ENCODE measurements at regions not wholly inside any gene's neighbourhood (a gene's known extent, or its start where the extent isn't known, plus 50 kb on each side); places are given as distances from the start of the nearest gene placed in this dataset.

DNA sequence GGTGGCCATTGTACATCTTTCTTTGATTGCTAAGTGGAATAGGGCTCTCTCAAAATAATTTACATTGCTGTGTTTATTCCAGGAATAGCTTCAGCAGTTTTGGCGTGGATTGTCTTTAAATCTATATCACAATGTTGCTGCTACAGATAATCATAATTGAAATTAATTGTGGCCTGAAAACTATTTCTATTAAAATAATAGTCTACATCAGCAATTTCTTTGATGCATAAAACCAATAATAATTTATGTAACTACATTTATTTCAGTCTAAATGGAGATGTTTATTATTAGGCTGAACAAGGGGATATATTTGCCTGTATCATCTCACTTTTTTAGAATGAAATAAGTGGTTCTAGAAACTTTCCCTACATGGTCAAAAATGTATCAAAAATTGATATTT is 456.0 kb upstream of the CTNND2 start:
- no peak for DNase-seq
- Mint-ChIP-seq H3K4me1 (no peaks in the 10 kb centered on the region), H3K4me3 (no peak overlapping the region), H3K36me3 (no peaks in the 10 kb centered on the region), H3K9me3 (peaks cover 3 to 29% (median 7%) of the 10 kb centered on the region in 5 donors), H3K27ac (no peak overlapping the region), H3K27me3 (peaks cover 0 to 1% of the 10 kb centered on the region in 2 donors)
- Histone ChIP-seq H3K36me3 (ENCODE audit: insufficient read depth, low read length) (no peaks in the 10 kb centered on the region), H3K27me3 (ENCODE audit: insufficient read depth, low read length, poor library complexity, severe bottlenecking) (no peaks in the 10 kb centered on the region), H3K27ac (ENCODE audit: low read depth, low read length) (no peak overlapping the region), H3K4me3 (ENCODE audit: low read length) (no peak overlapping the region), H3K4me1 (ENCODE audit: insufficient read depth, low read length) (no peaks in the 10 kb centered on the region), H3K9me3 (ENCODE audit: low read length) (no peaks in the 10 kb centered on the region)
- ChIA-PET CTCF (no interaction called here), POLR2A (no interaction called here)

DNA sequence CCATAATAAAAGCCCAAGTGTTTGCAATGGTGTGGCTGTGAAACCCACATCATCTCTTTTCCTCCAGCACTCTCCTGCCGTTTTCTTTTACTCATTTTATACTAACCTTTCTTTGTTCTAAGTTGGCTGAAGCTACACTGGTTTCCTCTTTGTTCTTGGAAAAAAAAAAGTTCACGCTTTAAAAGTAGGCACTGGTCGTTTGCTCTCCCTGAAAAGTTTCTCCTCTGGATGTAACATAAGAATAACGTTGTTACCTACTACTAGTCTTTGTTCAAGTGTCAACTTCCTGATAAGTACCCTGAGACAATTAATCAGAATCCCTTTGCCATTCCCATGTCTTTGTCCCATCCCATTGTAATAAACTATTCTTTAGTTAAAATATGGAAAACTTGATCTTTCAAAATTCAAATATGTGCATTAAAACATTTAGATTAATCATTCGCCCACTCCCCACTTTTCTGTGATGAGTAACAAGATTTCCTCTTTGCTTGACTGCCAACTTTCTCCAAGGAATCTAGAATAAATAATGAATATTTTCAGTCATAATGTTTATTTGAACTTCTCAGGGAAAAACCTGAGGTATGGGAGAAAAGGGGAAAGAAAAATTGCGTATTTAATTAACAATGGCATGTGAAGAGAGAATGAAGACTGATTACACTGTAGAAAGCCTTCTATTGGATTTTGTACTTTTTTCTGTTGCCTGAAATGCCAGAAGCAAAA is 454.3 kb upstream of the CTNND2 start:
- H3K36me3 ChIP-seq (ENCODE audit: insufficient read depth, low read length): no peaks in the 10 kb centered on the region
- H3K4me3 ChIP-seq (ENCODE audit: low read length): no peak overlapping the region
- no peaks in the 10 kb centered on the region for H3K4me1 ChIP-seq (ENCODE audit: insufficient read depth, low read length)
- H3K27ac Mint-ChIP-seq: no peak overlapping the region
- no peaks in the 10 kb centered on the region for H3K9me3 ChIP-seq (ENCODE audit: low read length)
- peaks cover 0 to 1% of the 10 kb centered on the region in 2 donors for H3K27me3 Mint-ChIP-seq
- H3K9me3 Mint-ChIP-seq: peaks cover 3 to 29% (median 7%) of the 10 kb centered on the region in 5 donors
- H3K4me1 Mint-ChIP-seq: no peaks in the 10 kb centered on the region
- H3K4me3 Mint-ChIP-seq: no peak overlapping the region
- no peak overlapping the region for H3K27ac ChIP-seq (ENCODE audit: low read depth, low read length)
- ChIA-PET CTCF (no interaction called here), POLR2A (no interaction called here)
- no peak for DNase-seq
- H3K27me3 ChIP-seq (ENCODE audit: insufficient read depth, low read length, poor library complexity, severe bottlenecking): no peaks in the 10 kb centered on the region
- no peaks in the 10 kb centered on the region for H3K36me3 Mint-ChIP-seq

DNA sequence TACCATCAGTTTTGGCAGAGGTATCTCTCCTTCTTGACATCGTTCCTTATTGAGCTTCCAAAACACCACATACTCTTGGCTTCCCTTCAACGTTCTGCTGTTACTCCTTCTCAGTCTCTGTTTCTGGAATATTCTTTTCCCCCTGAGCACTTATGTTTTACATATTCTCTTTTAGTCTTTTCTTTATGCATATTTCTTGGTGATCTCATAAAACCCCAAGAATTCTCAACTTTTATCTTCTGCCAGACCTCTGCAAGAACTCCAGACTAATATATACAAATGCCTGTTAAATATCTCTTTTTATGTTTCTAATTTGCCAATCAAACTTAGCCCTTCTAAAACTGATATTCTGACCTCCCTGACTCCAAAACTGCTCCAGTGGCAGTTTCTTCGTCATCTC is 453.4 kb upstream of the CTNND2 start:
- Mint-ChIP-seq H3K27ac (no peak overlapping the region), H3K9me3 (peaks cover 3 to 25% (median 5%) of the 10 kb centered on the region in 5 donors), H3K36me3 (no peaks in the 10 kb centered on the region), H3K27me3 (peaks cover 0 to 1% of the 10 kb centered on the region in 2 donors), H3K4me1 (no peaks in the 10 kb centered on the region), H3K4me3 (no peak overlapping the region)
- no peak overlapping the region for H3K27ac ChIP-seq (ENCODE audit: low read depth, low read length)
- CTCF ChIA-PET: no interaction called here
- H3K4me3 ChIP-seq (ENCODE audit: low read length): no peak overlapping the region
- no peaks in the 10 kb centered on the region for H3K27me3 ChIP-seq (ENCODE audit: insufficient read depth, low read length, poor library complexity, severe bottlenecking)
- no peak for DNase-seq
- H3K9me3 ChIP-seq (ENCODE audit: low read length): no peaks in the 10 kb centered on the region
- H3K36me3 ChIP-seq (ENCODE audit: insufficient read depth, low read length): no peaks in the 10 kb centered on the region
- POLR2A ChIA-PET: no interaction called here
- H3K4me1 ChIP-seq (ENCODE audit: insufficient read depth, low read length): no peaks in the 10 kb centered on the region

DNA sequence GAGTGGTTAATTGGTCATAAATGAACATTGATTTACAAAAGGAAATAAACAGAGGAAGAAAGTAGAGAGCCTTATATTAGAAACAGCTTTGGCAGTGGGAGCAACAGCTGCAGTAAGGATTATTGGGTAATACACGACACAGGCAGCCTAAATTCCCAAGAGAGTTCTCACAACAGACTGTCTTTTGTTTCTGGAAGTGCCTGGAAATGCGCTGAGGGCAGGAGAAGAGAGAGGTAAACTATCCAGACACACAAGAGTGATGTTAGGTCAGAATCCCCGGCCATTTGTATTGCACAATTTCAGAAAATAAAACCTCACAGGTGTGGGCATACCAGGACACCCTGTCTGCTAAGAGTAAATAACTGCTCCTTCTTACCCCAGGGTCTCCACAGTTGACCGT is 450.4 kb upstream of the CTNND2 start:
- H3K4me3 ChIP-seq (ENCODE audit: low read length): no peak overlapping the region
- peaks cover 0 to 1% of the 10 kb centered on the region in 2 donors for H3K27me3 Mint-ChIP-seq
- POLR2A ChIA-PET: no interaction called here
- no peaks in the 10 kb centered on the region for H3K36me3 Mint-ChIP-seq
- peaks cover 0 to 25% (median 7%) of the 10 kb centered on the region in 5 donors for H3K9me3 Mint-ChIP-seq
- H3K27ac Mint-ChIP-seq: no peak overlapping the region
- H3K27me3 ChIP-seq (ENCODE audit: insufficient read depth, low read length, poor library complexity, severe bottlenecking): no peaks in the 10 kb centered on the region
- H3K4me3 Mint-ChIP-seq: no peak overlapping the region
- H3K36me3 ChIP-seq (ENCODE audit: insufficient read depth, low read length): no peaks in the 10 kb centered on the region
- no peaks in the 10 kb centered on the region for H3K4me1 Mint-ChIP-seq
- no peak for DNase-seq
- CTCF ChIA-PET: no interaction called here
- no peaks in the 10 kb centered on the region for H3K4me1 ChIP-seq (ENCODE audit: insufficient read depth, low read length)
- no peaks in the 10 kb centered on the region for H3K9me3 ChIP-seq (ENCODE audit: low read length)
- H3K27ac ChIP-seq (ENCODE audit: low read depth, low read length): no peak overlapping the region

DNA sequence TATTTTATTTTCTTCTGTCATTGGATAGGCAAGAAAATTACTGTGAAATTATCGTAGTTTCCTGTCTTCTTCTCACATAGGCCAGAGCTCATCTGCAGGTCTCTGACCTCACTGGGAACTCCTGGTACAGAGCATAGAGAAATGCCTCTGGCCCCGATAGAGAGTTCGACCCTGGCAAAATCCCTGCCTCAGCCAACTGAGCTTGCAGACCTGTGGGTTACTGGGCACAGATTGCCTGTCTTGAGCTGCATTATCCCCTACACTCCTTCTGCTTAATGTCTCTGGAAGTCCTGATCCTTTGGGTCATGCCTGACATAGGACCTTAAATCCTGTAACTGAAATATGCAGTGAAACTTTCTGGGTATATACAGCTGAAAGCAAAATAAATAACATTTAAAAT is 439.3 kb upstream of the CTNND2 start:
- no peaks in the 10 kb centered on the region for H3K9me3 ChIP-seq (ENCODE audit: low read length)
- no peak overlapping the region for H3K4me3 ChIP-seq (ENCODE audit: low read length)
- Mint-ChIP-seq H3K4me1 (no peaks in the 10 kb centered on the region), H3K27me3 (no peaks in the 10 kb centered on the region), H3K27ac (no peak overlapping the region), H3K4me3 (no peak overlapping the region), H3K9me3 (peaks cover 0 to 8% (median 3%) of the 10 kb centered on the region in 5 donors), H3K36me3 (no peaks in the 10 kb centered on the region)
- H3K27me3 ChIP-seq (ENCODE audit: insufficient read depth, low read length, poor library complexity, severe bottlenecking): no peaks in the 10 kb centered on the region
- no peaks in the 10 kb centered on the region for H3K4me1 ChIP-seq (ENCODE audit: insufficient read depth, low read length)
- H3K27ac ChIP-seq (ENCODE audit: low read depth, low read length): no peak overlapping the region
- ChIA-PET CTCF (no interaction called here), POLR2A (no interaction called here)
- H3K36me3 ChIP-seq (ENCODE audit: insufficient read depth, low read length): no peaks in the 10 kb centered on the region
- DNase-seq: no peak

DNA sequence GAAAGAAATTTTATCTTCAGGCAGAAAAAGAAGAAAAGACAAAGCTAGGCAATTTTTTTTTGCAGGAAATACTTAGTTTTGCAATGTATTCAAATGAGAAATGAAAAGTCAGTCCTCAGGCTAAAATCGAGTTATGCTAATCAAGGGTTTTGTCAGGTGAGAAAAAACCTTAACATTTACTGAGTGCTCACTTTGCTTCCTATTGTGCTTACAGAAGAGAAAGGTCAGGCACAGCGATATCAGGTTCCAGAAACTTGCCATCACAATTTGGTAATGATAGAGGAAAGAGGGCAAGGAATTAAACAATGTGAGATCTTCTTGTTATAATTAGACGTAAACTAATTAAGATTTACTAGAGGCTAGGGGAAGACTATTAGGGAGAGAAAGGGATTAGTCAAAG is 431.7 kb upstream of the CTNND2 start:
- ChIA-PET CTCF (no interaction called here), POLR2A (no interaction called here)
- H3K4me1 Mint-ChIP-seq: no peaks in the 10 kb centered on the region
- no peaks in the 10 kb centered on the region for H3K27me3 Mint-ChIP-seq
- Histone ChIP-seq H3K27ac (ENCODE audit: low read depth, low read length) (no peak overlapping the region), H3K9me3 (ENCODE audit: low read length) (no peaks in the 10 kb centered on the region), H3K4me1 (ENCODE audit: insufficient read depth, low read length) (no peaks in the 10 kb centered on the region), H3K27me3 (ENCODE audit: insufficient read depth, low read length, poor library complexity, severe bottlenecking) (no peaks in the 10 kb centered on the region), H3K36me3 (ENCODE audit: insufficient read depth, low read length) (no peaks in the 10 kb centered on the region), H3K4me3 (ENCODE audit: low read length) (no peak overlapping the region)
- no peaks in the 10 kb centered on the region for H3K36me3 Mint-ChIP-seq
- H3K4me3 Mint-ChIP-seq: no peak overlapping the region
- no peak overlapping the region for H3K27ac Mint-ChIP-seq
- peaks cover 1 to 37% (median 5%) of the 10 kb centered on the region in 5 donors for H3K9me3 Mint-ChIP-seq
- DNase-seq: no peak

DNA sequence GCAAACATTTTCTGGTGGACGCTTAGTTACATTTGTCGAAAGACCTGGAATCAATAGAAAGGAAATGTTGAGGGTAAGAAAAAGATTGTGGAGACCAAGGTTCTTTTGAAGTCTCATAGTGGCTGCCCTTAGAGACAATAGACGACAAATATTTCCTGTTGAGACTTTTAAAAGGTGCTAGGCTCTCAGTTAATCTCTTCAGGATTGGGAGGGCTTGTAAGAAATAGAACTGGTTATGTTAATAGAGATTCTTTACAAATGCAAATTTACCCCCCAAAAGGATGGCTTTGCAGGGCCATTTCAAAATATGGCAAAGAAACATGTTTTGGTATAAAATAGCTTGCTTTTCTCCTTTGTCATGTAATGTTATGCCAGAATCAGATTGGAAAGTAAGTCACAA is 428.2 kb upstream of the CTNND2 start:
- no peak overlapping the region for H3K4me3 ChIP-seq (ENCODE audit: low read length)
- no peak overlapping the region for H3K4me3 Mint-ChIP-seq
- no peaks in the 10 kb centered on the region for H3K4me1 ChIP-seq (ENCODE audit: insufficient read depth, low read length)
- no peaks in the 10 kb centered on the region for H3K9me3 ChIP-seq (ENCODE audit: low read length)
- no peaks in the 10 kb centered on the region for H3K27me3 ChIP-seq (ENCODE audit: insufficient read depth, low read length, poor library complexity, severe bottlenecking)
- ChIA-PET CTCF (no interaction called here), POLR2A (no interaction called here)
- no peaks in the 10 kb centered on the region for H3K4me1 Mint-ChIP-seq
- no peaks in the 10 kb centered on the region for H3K36me3 Mint-ChIP-seq
- peaks cover 3 to 47% (median 3%) of the 10 kb centered on the region in 5 donors for H3K9me3 Mint-ChIP-seq
- no peaks in the 10 kb centered on the region for H3K27me3 Mint-ChIP-seq
- no peak for DNase-seq
- no peak overlapping the region for H3K27ac ChIP-seq (ENCODE audit: low read depth, low read length)
- H3K36me3 ChIP-seq (ENCODE audit: insufficient read depth, low read length): no peaks in the 10 kb centered on the region
- no peak overlapping the region for H3K27ac Mint-ChIP-seq

DNA sequence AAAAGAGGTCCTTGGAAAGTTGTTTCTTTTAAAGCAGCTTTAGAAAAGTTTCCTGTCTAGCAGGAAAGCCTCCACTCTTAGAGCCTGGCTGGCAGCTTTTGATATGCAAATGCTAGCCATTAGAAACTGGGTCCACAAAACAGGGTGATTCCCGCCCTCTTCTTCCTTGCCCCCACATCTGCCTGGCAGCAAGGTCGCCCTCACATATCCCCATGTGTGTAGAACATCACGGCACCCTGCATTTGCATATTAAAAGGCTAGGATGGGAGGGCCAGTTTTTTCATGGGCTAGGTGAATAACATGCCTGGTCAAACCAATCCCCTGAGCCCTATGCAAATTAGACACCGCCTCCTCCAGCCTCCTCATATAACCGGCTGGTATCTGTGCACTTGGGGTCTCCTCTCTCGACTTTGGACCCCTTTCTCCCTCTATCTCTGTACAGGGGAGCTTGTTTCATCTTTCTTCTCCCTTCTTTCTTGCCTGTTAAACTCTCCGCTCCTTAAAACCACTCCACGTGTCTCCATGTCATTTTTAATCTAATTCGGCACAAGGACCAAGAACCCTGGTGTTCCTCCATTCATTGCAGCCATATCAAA is 426.8 kb upstream of the CTNND2 start:
- H3K27ac Mint-ChIP-seq: peak overlapping the region in 1 of 8 donors; percentile 70
- no peaks in the 10 kb centered on the region for H3K9me3 ChIP-seq (ENCODE audit: low read length)
- POLR2A ChIA-PET: no interaction called here
- CTCF ChIA-PET: no interaction called here
- H3K27me3 Mint-ChIP-seq: no peaks in the 10 kb centered on the region
- H3K4me3 Mint-ChIP-seq: no peak overlapping the region
- no peaks in the 10 kb centered on the region for H3K4me1 Mint-ChIP-seq
- no peaks in the 10 kb centered on the region for H3K36me3 Mint-ChIP-seq
- no peak overlapping the region for H3K27ac ChIP-seq (ENCODE audit: low read depth, low read length)
- peaks cover 5 to 55% (median 7%) of the 10 kb centered on the region in 5 donors for H3K9me3 Mint-ChIP-seq
- H3K36me3 ChIP-seq (ENCODE audit: insufficient read depth, low read length): no peaks in the 10 kb centered on the region
- no peaks in the 10 kb centered on the region for H3K27me3 ChIP-seq (ENCODE audit: insufficient read depth, low read length, poor library complexity, severe bottlenecking)
- DNase-seq: no peak
- no peak overlapping the region for H3K4me3 ChIP-seq (ENCODE audit: low read length)
- H3K4me1 ChIP-seq (ENCODE audit: insufficient read depth, low read length): no peaks in the 10 kb centered on the region
